HEK293T (cell line): ENCODE measurements at regions not wholly inside any gene's neighbourhood (a gene's known extent, or its start where the extent isn't known, plus 50 kb on each side); places are given as distances from the start of the nearest gene placed in this dataset.

Experiments used
- BHLHE40 ChIP-seq: fragments of 450-650 bp; IDR thresholded peaks from 2 replicates; pipeline ENCODE4 v1.6.1; 2016; ENCODE audit warnings: mild to moderate bottlenecking, moderate library complexity, borderline replicate concordance
- FOXK2 ChIP-seq: fragments of 450-650 bp; IDR thresholded peaks from 2 replicates; pipeline ENCODE4 v1.6.1; 2016; ENCODE audit warnings: mild to moderate bottlenecking
- FOXM1 ChIP-seq: fragments of 450-650 bp; IDR thresholded peaks from 2 replicates; pipeline ENCODE4 v1.6.1; 2017; ENCODE audit warnings: mild to moderate bottlenecking, borderline replicate concordance
- SP1 ChIP-seq: fragments of 450-650 bp; IDR thresholded peaks from 2 replicates; pipeline ENCODE4 v1.6.1; 2017

DNA sequence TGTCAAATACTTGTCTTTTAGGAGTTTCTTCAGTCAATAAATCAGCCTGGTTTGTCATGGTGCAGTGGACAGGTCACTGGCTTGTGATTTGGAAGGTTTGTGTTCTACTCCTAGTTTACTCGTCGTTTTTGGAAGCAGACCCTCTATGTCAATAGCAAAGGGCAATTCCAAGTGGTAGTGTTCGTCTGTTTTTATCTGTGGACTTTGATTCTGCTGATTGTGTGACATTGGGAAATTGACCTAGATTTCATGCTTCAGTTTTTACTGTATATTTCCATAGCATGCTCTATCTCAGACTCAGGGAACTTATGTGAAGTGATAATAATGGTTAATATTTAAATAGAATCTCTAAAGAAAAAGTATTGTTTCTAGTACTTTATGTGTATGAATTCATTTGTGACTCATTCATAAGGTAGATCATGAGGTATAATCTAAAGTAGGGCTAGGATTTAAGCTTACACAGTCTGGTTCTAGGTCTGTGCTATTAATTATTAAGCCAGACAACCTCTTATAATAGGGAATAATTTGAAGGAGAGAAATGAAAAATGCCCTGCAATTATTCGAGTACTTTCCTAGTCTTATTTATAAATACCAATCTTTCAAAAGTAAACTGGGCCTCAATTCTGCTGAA is 198.1 kb downstream of the REEP3 start:
- TF ChIP-seq FOXK2: no peak
- TF ChIP-seq BHLHE40: no peak
- no peak for TF ChIP-seq FOXM1
- no peak for TF ChIP-seq SP1
